B cell (primary cell): ENCODE measurements at regions not wholly inside any gene's neighbourhood (a gene's known extent, or its start where the extent isn't known, plus 50 kb on each side); places are given as distances from the start of the nearest gene placed in this dataset.

ENCODE experiments used
- EZH2 ChIP-seq: IDR thresholded peaks from 2 replicates; pipeline ENCODE4 v1.6.1; 2012; ENCODE audit warnings: borderline replicate concordance, low read depth, mild to moderate bottlenecking, moderate library complexity, low read length; ENCODE audit not compliant: insufficient read depth, poor library complexity, severe bottlenecking
- TF ChIP-seq, protein P1 (sequence below): fragments of 200-600 bp; IDR thresholded peaks from one replicate; pipeline ENCODE4 v1.8.0; 2022; ENCODE audit warnings: antibody characterized with exemption, mild to moderate bottlenecking

DNA sequence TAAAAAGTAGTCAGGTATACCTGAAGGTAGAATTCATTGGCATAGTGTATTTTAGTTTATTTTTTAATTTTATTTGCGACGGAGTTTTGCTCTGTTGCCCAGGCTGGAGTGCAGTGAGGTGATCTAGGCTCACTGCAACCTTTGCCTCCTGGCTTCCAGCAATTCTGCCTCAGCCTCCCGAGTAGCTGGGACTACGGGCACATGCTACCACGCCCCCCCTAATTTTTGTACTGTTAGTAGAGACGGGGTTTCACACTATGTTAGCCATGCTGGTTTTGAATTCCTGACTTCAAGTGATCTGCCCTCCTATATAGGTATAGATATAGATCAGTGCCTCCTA, 102.8 kb upstream of the PRSS16 start:
- TF ChIP-seq, protein P1, sequence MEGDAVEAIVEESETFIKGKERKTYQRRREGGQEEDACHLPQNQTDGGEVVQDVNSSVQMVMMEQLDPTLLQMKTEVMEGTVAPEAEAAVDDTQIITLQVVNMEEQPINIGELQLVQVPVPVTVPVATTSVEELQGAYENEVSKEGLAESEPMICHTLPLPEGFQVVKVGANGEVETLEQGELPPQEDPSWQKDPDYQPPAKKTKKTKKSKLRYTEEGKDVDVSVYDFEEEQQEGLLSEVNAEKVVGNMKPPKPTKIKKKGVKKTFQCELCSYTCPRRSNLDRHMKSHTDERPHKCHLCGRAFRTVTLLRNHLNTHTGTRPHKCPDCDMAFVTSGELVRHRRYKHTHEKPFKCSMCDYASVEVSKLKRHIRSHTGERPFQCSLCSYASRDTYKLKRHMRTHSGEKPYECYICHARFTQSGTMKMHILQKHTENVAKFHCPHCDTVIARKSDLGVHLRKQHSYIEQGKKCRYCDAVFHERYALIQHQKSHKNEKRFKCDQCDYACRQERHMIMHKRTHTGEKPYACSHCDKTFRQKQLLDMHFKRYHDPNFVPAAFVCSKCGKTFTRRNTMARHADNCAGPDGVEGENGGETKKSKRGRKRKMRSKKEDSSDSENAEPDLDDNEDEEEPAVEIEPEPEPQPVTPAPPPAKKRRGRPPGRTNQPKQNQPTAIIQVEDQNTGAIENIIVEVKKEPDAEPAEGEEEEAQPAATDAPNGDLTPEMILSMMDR, result no peak
- TF ChIP-seq EZH2, result no peak
